ENCODE measurements at regions not wholly inside any gene's neighbourhood (a gene's known extent, or its start where the extent isn't known, plus 50 kb on each side); places are given as distances from the start of the nearest gene placed in this dataset.

DNA sequence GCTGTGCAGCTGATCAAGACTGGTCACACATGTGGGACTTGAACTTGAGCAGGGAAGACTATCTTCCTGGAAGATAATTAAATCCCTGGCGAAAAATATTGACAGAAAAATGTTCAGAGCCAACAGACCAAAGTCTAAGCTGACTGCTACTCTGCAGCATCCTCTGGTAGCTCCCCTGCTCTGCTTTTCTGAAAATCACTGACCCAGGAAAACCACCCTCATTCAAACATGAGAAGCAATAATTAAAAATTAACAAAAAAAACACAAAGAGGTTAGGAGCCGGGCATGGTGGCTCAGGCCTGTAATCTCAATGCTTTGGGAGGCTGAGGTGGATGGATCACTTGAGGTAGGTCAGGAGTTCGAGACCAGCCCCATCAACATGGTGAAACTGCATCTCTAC, 151.9 kb downstream of the SCG2 start (continued):
- no peak for TF ChIP-seq RAD21 (IDR thresholded peaks at IDR 0.05; ENCODE audit: low read length)
- no peak for TF ChIP-seq YY1 (IDR thresholded peaks at IDR 0.05; ENCODE audit: low read depth)

DNA sequence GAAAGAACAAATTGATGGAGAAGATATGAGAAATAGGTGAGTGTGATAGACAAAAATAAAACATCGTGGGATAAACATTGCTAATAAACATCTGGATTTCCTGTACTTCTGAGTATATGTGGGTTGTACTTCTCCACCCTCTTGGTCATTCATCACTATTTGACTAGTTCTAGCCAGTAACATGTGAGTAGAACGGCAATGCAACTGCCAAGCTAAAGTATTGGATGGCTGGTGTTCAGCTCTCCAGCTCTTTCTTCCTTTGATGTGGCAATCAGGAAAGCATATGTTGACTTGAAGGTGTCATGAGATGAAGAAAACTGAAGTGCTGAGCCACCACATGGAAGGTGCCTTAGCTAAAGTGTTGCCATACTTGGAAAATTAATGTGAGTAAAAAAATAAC, 144.9 kb downstream of the SCG2 start:
- no peaks in the 10 kb centered on the region for H4K20me1 ChIP-seq (ENCODE audit: insufficient read depth)
- H3K4me1 ChIP-seq (ENCODE audit: control insufficient read depth in 1 of 2, insufficient read depth in 2 of 2, low read depth in 1 of 2, low read length in 1 of 2): peaks cover 8 to 22% of the 10 kb centered on the region in 2 experiments
- ChIA-PET POLR2A (no interaction called here), CTCF (no interaction called here)
- H3K9me3 ChIP-seq: no peaks in the 10 kb centered on the region
- no peak overlapping the region for H3K4me3 ChIP-seq (ENCODE audit: low read depth in 2 of 2, low read length in 1 of 2)
- no peak overlapping the region for H3K4me2 ChIP-seq
- H3K9me2 ChIP-seq: no peaks in the 10 kb centered on the region
- no peaks in the 10 kb centered on the region for H3K79me2 ChIP-seq (ENCODE audit: insufficient read depth)
- TF ChIP-seq SIN3A (IDR thresholded peaks at IDR 0.05; ENCODE audit: borderline replicate concordance, low read depth, low read length) (no peak), RFX5 (IDR thresholded peaks at IDR 0.05; ENCODE audit: low read length) (no peak), RXRA (IDR thresholded peaks at IDR 0.05; ENCODE audit: borderline replicate concordance, low read depth) (no peak), FOSL2 (IDR thresholded peaks at IDR 0.05; ENCODE audit: borderline replicate concordance, low read depth) (no peak), FOXM1 (IDR thresholded peaks at IDR 0.05; ENCODE audit: low read depth) (no peak), RAD21 (IDR thresholded peaks at IDR 0.05; ENCODE audit: low read length) (no peak), POLR2AphosphoS5 (IDR thresholded peaks at IDR 0.05; ENCODE audit: low read depth, low read length) (no peak), NRF1 (IDR thresholded peaks at IDR 0.05; ENCODE audit: low read depth, low read length) (no peak), GABPA (IDR thresholded peaks at IDR 0.05; ENCODE audit: low read depth) (no peak), ELF1 (IDR thresholded peaks at IDR 0.05) (no peak), MXI1 (IDR thresholded peaks at IDR 0.05; ENCODE audit: low read depth, low read length) (no peak)
- TF ChIP-seq, protein P1, sequence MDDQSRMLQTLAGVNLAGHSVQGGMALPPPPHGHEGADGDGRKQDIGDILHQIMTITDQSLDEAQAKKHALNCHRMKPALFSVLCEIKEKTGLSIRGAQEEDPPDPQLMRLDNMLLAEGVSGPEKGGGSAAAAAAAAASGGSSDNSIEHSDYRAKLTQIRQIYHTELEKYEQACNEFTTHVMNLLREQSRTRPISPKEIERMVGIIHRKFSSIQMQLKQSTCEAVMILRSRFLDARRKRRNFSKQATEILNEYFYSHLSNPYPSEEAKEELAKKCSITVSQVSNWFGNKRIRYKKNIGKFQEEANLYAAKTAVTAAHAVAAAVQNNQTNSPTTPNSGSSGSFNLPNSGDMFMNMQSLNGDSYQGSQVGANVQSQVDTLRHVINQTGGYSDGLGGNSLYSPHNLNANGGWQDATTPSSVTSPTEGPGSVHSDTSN (IDR thresholded peaks at IDR 0.05): no peak
- TF ChIP-seq, protein P2, sequence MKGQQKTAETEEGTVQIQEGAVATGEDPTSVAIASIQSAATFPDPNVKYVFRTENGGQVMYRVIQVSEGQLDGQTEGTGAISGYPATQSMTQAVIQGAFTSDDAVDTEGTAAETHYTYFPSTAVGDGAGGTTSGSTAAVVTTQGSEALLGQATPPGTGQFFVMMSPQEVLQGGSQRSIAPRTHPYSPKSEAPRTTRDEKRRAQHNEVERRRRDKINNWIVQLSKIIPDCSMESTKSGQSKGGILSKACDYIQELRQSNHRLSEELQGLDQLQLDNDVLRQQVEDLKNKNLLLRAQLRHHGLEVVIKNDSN (IDR thresholded peaks at IDR 0.05; ENCODE audit: borderline replicate concordance, low read depth): no peak
- TF ChIP-seq, protein P3, sequence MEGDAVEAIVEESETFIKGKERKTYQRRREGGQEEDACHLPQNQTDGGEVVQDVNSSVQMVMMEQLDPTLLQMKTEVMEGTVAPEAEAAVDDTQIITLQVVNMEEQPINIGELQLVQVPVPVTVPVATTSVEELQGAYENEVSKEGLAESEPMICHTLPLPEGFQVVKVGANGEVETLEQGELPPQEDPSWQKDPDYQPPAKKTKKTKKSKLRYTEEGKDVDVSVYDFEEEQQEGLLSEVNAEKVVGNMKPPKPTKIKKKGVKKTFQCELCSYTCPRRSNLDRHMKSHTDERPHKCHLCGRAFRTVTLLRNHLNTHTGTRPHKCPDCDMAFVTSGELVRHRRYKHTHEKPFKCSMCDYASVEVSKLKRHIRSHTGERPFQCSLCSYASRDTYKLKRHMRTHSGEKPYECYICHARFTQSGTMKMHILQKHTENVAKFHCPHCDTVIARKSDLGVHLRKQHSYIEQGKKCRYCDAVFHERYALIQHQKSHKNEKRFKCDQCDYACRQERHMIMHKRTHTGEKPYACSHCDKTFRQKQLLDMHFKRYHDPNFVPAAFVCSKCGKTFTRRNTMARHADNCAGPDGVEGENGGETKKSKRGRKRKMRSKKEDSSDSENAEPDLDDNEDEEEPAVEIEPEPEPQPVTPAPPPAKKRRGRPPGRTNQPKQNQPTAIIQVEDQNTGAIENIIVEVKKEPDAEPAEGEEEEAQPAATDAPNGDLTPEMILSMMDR (IDR thresholded peaks at IDR 0.05): no peak
- H3K9ac ChIP-seq: no peak overlapping the region
- H3F3A ChIP-seq (replicated peaks; ENCODE audit: insufficient read depth): peaks cover 46% of the 10 kb centered on the region
- no peaks in the 10 kb centered on the region for H3K36me3 ChIP-seq (replicated peaks in 1 of 2; ENCODE audit: control insufficient read depth in 1 of 2, insufficient read depth in 2 of 2, low read length in 1 of 2)
- no peaks in the 10 kb centered on the region for H3K27me3 ChIP-seq (ENCODE audit: insufficient read depth)
- H3K27ac ChIP-seq (ENCODE audit: low read depth in 2 of 2, low read length in 1 of 2): no peak overlapping the region
- WGBS (ENCODE audit: low lambda C conversion rate): 84% methylated on average over 2 of the region's 2 CpGs
- DNase-seq: no peak
- no peak overlapping the region for H2AFZ ChIP-seq (ENCODE audit: low read depth)

All from SK-N-SH (cell line).